Mesenchymal stem cell (in vitro differentiated cells and primary cell): ENCODE measurements at regions not wholly inside any gene's neighbourhood (a gene's known extent, or its start where the extent isn't known, plus 50 kb on each side); places are given as distances from the start of the nearest gene placed in this dataset.

ENCODE experiments used
- DNase-seq: peaks from one replicate; pipeline ENCODE4 v3.0.0-alpha.2; 2013
- H2AFZ ChIP-seq: one replicate; pipeline ENCODE4 v1.6.1; 2013; ENCODE audit warnings: low read depth, mild to moderate bottlenecking, control low read depth, inconsistent platforms, low read length, moderate library complexity
- H2AK5ac ChIP-seq: 2 replicates; pipeline ENCODE4 v1.6.1; 2013; ENCODE audit warnings: low read length, moderate library complexity, mild to moderate bottlenecking, inconsistent platforms; ENCODE audit not compliant: severe bottlenecking
- H2BK120ac ChIP-seq: one replicate; pipeline ENCODE4 v1.6.1; 2013; ENCODE audit warnings: low read depth, mild to moderate bottlenecking, inconsistent platforms, low read length, moderate library complexity
- H2BK12ac ChIP-seq, 2 experiments: one replicate each; pipeline ENCODE4 v1.6.1; 2013; ENCODE audit warnings: inconsistent platforms in 2 of 2, low read length in 2 of 2, mild to moderate bottlenecking in 2 of 2, moderate library complexity in 2 of 2, control low read depth in 1 of 2
- H2BK15ac ChIP-seq: one replicate; pipeline ENCODE4 v1.6.1; 2013; ENCODE audit warnings: mild to moderate bottlenecking, low read depth, inconsistent platforms; ENCODE audit not compliant: poor library complexity, severe bottlenecking
- H2BK5ac ChIP-seq: 2 replicates; pipeline ENCODE4 v1.6.1; 2013; ENCODE audit warnings: low read depth, mild to moderate bottlenecking, low read length, control low read depth, inconsistent platforms; ENCODE audit not compliant: poor library complexity, severe bottlenecking
- H3K14ac ChIP-seq, 2 experiments: one replicate each; pipeline ENCODE4 v1.6.1; 2013; ENCODE audit warnings: inconsistent platforms in 2 of 2, low read length in 2 of 2, control low read depth in 1 of 2, mild to moderate bottlenecking in 1 of 2, moderate library complexity in 1 of 2
- H3K18ac ChIP-seq, 2 experiments: one replicate each; pipeline ENCODE4 v1.6.1; 2013; ENCODE audit warnings: inconsistent platforms in 2 of 2, low read length in 2 of 2, control low read depth in 1 of 2, low read depth in 1 of 2, mild to moderate bottlenecking in 1 of 2
- H3K23ac ChIP-seq, 2 experiments: one replicate each; pipeline ENCODE4 v1.6.1; 2013; ENCODE audit warnings: inconsistent platforms in 2 of 2, low read length in 2 of 2, mild to moderate bottlenecking in 2 of 2, moderate library complexity in 2 of 2, control low read depth in 1 of 2
- H3K27ac ChIP-seq: 2 replicates; pipeline ENCODE4 v1.5.1; 2013; ENCODE audit warnings: mild to moderate bottlenecking, moderate library complexity, low read length, control low read depth, inconsistent platforms; ENCODE audit not compliant: poor library complexity, severe bottlenecking
- H3K27me3 ChIP-seq, 2 experiments: 2 replicates each; pipeline versions ENCODE4 v1.6.1 to v1.7.0; 2013; ENCODE audit warnings: low read length in 2 of 2, mild to moderate bottlenecking in 2 of 2, moderate library complexity in 2 of 2, control low read depth in 1 of 2, inconsistent platforms in 1 of 2; ENCODE audit not compliant: control insufficient read depth in 1 of 2, insufficient read depth in 1 of 2
- H3K36me3 ChIP-seq, 2 experiments: 2 replicates each; pipeline versions ENCODE4 v1.6.1 to v1.7.0; 2013; ENCODE audit warnings: low read length in 2 of 2, control low read depth in 1 of 2, inconsistent platforms in 1 of 2, low read depth in 1 of 2, mild to moderate bottlenecking in 1 of 2; ENCODE audit not compliant: insufficient read depth in 2 of 2, control insufficient read depth in 1 of 2
- H3K4ac ChIP-seq, 2 experiments: one replicate each; pipeline ENCODE4 v1.6.1; 2013; ENCODE audit warnings: inconsistent platforms in 2 of 2, low read length in 2 of 2, mild to moderate bottlenecking in 2 of 2, moderate library complexity in 2 of 2, control low read depth in 1 of 2, low read depth in 1 of 2
- H3K4me1 ChIP-seq: 2 replicates; pipeline ENCODE4 v1.6.1; 2013; ENCODE audit warnings: low read depth, low read length, control low read depth; ENCODE audit not compliant: control insufficient read depth, insufficient read depth
- H3K4me2 ChIP-seq: 2 replicates; pipeline ENCODE4 v1.6.1; 2013; ENCODE audit warnings: low read length, mild to moderate bottlenecking, inconsistent platforms; ENCODE audit not compliant: poor library complexity, severe bottlenecking
- H3K4me3 ChIP-seq, 2 experiments: 2 replicates each; pipeline versions ENCODE4 v1.5.1 to v1.7.0; 2013; ENCODE audit warnings: low read length in 2 of 2, mild to moderate bottlenecking in 2 of 2, control low read depth in 1 of 2, low read depth in 1 of 2; ENCODE audit not compliant: insufficient read depth in 1 of 2
- H3K79me1 ChIP-seq: replicated peaks from 2 replicates; pipeline ENCODE4 v1.6.1; 2013; ENCODE audit warnings: mild to moderate bottlenecking, control low read depth, low read length, inconsistent platforms; ENCODE audit not compliant: poor library complexity, severe bottlenecking
- H3K9ac ChIP-seq: 2 replicates; pipeline ENCODE4 v1.7.0; 2013; ENCODE audit warnings: mild to moderate bottlenecking, low read length, moderate library complexity
- H3K9me3 ChIP-seq: 2 replicates; pipeline ENCODE4 v1.7.0; 2013; ENCODE audit warnings: mild to moderate bottlenecking, low read length; ENCODE audit not compliant: control insufficient read depth
- H4K8ac ChIP-seq: one replicate; pipeline ENCODE4 v1.6.1; 2013; ENCODE audit warnings: inconsistent platforms, mild to moderate bottlenecking, low read length, moderate library complexity
- H4K91ac ChIP-seq: one replicate; pipeline ENCODE4 v1.6.1; 2013; ENCODE audit warnings: mild to moderate bottlenecking, low read length, inconsistent platforms
- WGBS: methylation state at CpG from one replicate; pipeline ENCODE4 v1.1.7; 2013; ENCODE audit warnings: mixed read lengths; 5-methylcytosine and 5-hydroxymethylcytosine counted together

- Histone ChIP-seq H3K36me3 (no peaks in the 10 kb centered on the region), H2BK120ac (no peak overlapping the region), H4K8ac (no peak overlapping the region), H3K9ac (no peak overlapping the region), H3K18ac (no peak overlapping the region), H3K27me3 (no peaks in the 10 kb centered on the region), H3K4me2 (no peak overlapping the region), H2AFZ (no peak overlapping the region), H3K9me3 (peaks cover 20% of the 10 kb centered on the region), H2BK12ac (no peak overlapping the region), H3K23ac (no peak overlapping the region), H2AK5ac (no peak overlapping the region), H3K4me1 (no peaks in the 10 kb centered on the region), H3K79me1 (no peaks in the 10 kb centered on the region), H4K91ac (no peak overlapping the region), H2BK15ac (no peak overlapping the region), H2BK5ac (no peak overlapping the region), H3K14ac (no peak overlapping the region), H3K4me3 (no peak overlapping the region), H3K4ac (no peak overlapping the region), H3K27ac (no peak overlapping the region)
- no CpG with 5 or more reads among the region's 1 CpG for WGBS
- no peak for DNase-seq
Observed at GRCh38 chrX:6812087-6812486, 277.2 kb upstream of the VCX3A start.

DNA sequence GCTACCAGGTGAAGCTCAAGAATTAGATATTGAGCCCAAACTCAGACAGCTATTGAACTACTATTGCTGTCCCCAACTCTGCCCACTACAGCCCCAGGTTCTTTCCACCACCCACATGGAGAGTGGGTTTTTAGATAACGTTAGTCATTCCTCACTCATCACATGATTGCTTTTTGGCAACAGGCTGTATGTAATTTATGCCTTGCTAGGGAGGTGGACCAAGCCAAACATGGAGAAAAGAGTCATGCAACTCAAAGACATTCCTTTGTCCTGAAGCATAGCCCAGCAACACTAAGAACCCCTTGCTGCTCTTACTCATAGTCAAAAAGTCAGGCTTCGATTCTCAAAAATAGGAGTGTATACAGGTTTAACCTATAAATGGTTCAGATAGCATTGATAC is 275.9 kb upstream of the VCX3A start:
- no peak overlapping the region for H2AK5ac ChIP-seq
- no peak for DNase-seq
- H3K27me3 ChIP-seq, result no peaks in the 10 kb centered on the region
- no peaks in the 10 kb centered on the region for H3K79me1 ChIP-seq
- no peak overlapping the region for H2AFZ ChIP-seq
- H3K18ac ChIP-seq, result no peak overlapping the region
- H3K36me3 ChIP-seq, result no peaks in the 10 kb centered on the region
- WGBS, result no CpG with 5 or more reads among the region's 2 CpGs
- no peak overlapping the region for H2BK120ac ChIP-seq
- no peak overlapping the region for H4K8ac ChIP-seq
- H3K4ac ChIP-seq, result no peak overlapping the region
- H3K23ac ChIP-seq, result no peak overlapping the region
- no peak overlapping the region for H2BK12ac ChIP-seq
- H2BK15ac ChIP-seq, result no peak overlapping the region
- no peak overlapping the region for H3K4me2 ChIP-seq
- no peaks in the 10 kb centered on the region for H3K4me1 ChIP-seq
- no peak overlapping the region for H2BK5ac ChIP-seq
- no peak overlapping the region for H3K14ac ChIP-seq
- H3K27ac ChIP-seq, result no peak overlapping the region
- H4K91ac ChIP-seq, result no peak overlapping the region
- H3K9ac ChIP-seq, result no peak overlapping the region
- H3K4me3 ChIP-seq, result no peak overlapping the region
- peaks cover 18% of the 10 kb centered on the region for H3K9me3 ChIP-seq

DNA sequence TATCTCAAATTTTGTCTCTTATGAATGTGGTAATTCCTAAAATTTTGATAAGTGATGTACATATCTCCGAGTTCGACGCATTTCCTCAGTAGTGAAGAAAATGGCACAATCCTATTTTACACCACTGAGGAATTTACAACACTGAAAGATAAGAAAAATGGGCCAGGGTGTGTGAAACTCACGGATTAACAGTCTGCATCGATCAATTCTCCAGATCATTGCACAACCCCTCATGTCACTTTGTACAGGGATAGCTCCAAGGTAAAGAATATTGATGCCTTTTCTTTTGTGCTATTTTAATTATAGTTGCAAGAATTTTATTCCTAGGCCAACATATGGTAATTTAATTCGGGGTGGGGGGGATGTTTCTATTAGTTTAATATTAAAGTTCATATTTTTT is 268.7 kb upstream of the VCX3A start:
- H2BK15ac ChIP-seq, result no peak overlapping the region
- H3K36me3 ChIP-seq, result no peaks in the 10 kb centered on the region
- H2AK5ac ChIP-seq, result no peak overlapping the region
- H3K23ac ChIP-seq, result no peak overlapping the region
- H3K9ac ChIP-seq, result no peak overlapping the region
- H3K14ac ChIP-seq, result no peak overlapping the region
- no peak overlapping the region for H3K18ac ChIP-seq
- no peak overlapping the region for H3K4me2 ChIP-seq
- H2AFZ ChIP-seq, result no peak overlapping the region
- H3K27ac ChIP-seq, result no peak overlapping the region
- no peak overlapping the region for H4K91ac ChIP-seq
- no CpG with 5 or more reads among the region's 6 CpGs for WGBS
- no peaks in the 10 kb centered on the region for H3K4me1 ChIP-seq
- DNase-seq, result no peak
- peaks cover 12% of the 10 kb centered on the region for H3K9me3 ChIP-seq
- no peak overlapping the region for H2BK120ac ChIP-seq
- H2BK5ac ChIP-seq, result no peak overlapping the region
- no peak overlapping the region for H3K4me3 ChIP-seq
- no peaks in the 10 kb centered on the region for H3K27me3 ChIP-seq
- H3K79me1 ChIP-seq, result no peaks in the 10 kb centered on the region
- no peak overlapping the region for H2BK12ac ChIP-seq
- no peak overlapping the region for H3K4ac ChIP-seq
- no peak overlapping the region for H4K8ac ChIP-seq

DNA sequence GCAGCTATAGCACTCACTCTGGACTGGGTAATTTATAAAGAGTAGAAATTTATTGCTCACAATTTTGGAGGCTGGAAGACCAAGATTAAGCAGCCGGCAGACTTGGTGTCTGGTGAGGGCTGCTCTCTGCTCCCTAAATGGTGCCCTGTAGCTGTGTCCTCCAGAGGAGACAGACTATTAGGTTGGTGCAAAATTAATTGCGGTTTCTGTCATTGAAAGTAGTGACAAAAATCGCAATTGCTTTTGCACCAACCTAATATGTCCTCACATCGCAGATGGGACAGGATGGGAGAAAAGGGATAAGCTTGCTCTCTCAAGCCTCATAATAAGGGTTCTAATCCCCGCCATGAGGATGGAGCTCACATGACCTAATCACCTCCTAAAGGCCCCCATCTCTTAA is 258.1 kb upstream of the VCX3A start:
- DNase-seq, result no peak
- Histone ChIP-seq H2BK15ac (no peak overlapping the region), H4K8ac (no peak overlapping the region), H3K4me3 (no peak overlapping the region), H3K9me3 (peaks cover 7% of the 10 kb centered on the region), H3K14ac (no peak overlapping the region), H4K91ac (no peak overlapping the region), H3K79me1 (no peaks in the 10 kb centered on the region), H3K4me1 (no peaks in the 10 kb centered on the region), H3K27me3 (no peaks in the 10 kb centered on the region), H2AFZ (no peak overlapping the region), H3K23ac (no peak overlapping the region), H2BK120ac (no peak overlapping the region), H3K4ac (no peak overlapping the region), H2BK5ac (no peak overlapping the region), H3K27ac (no peak overlapping the region), H3K18ac (no peak overlapping the region), H3K4me2 (no peak overlapping the region), H2AK5ac (no peak overlapping the region), H3K36me3 (no peaks in the 10 kb centered on the region), H3K9ac (no peak overlapping the region), H2BK12ac (no peak overlapping the region)
- WGBS, result 88% methylated on average over 2 of the region's 5 CpGs
